ENCODE measurements at regions not wholly inside any gene's neighbourhood (a gene's known extent, or its start where the extent isn't known, plus 50 kb on each side); places are given as distances from the start of the nearest gene placed in this dataset.

DNA sequence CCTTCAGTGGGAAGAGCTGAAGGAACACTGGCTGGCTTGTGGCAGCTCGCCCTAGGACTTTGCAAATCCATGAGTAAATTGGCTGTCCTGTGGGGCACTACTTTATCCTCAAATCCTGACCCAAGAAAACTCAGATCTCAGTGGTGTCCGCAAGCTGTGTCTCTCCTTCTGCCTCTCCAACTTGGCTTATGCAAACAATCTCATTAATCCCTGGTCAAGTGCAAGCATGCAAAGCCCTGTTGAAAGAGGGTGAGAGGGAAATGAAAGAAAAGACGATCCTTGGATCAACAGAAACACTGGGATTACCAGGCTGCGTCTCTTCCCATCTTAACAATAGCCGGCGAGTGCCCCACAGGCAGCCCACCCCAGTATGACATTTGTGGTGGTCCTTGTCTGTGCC is 901.6 kb downstream of the BCL11B start:
- TF ChIP-seq, protein P1, sequence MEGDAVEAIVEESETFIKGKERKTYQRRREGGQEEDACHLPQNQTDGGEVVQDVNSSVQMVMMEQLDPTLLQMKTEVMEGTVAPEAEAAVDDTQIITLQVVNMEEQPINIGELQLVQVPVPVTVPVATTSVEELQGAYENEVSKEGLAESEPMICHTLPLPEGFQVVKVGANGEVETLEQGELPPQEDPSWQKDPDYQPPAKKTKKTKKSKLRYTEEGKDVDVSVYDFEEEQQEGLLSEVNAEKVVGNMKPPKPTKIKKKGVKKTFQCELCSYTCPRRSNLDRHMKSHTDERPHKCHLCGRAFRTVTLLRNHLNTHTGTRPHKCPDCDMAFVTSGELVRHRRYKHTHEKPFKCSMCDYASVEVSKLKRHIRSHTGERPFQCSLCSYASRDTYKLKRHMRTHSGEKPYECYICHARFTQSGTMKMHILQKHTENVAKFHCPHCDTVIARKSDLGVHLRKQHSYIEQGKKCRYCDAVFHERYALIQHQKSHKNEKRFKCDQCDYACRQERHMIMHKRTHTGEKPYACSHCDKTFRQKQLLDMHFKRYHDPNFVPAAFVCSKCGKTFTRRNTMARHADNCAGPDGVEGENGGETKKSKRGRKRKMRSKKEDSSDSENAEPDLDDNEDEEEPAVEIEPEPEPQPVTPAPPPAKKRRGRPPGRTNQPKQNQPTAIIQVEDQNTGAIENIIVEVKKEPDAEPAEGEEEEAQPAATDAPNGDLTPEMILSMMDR (IDR thresholded peaks at IDR 0.05; ENCODE audit: low read depth, low read length, missing control alignments) = no peak
- no peak for DNase-seq (ENCODE audit: low read depth)
- H3K4me3 ChIP-seq (ENCODE audit: low read depth, low read length) = no peak overlapping the region
- in situ Hi-C loops (cut with HindIII; ENCODE audit: low sequenced_read_pairs) = no loop called here

GRCh38 chr14:98371141-98371540 is 900.9 kb downstream of the BCL11B start:
- H3K4me3 ChIP-seq (ENCODE audit: low read depth, low read length) = no peak overlapping the region
- in situ Hi-C loops (cut with HindIII; ENCODE audit: low sequenced_read_pairs) = no loop called here
- DNase-seq (ENCODE audit: low read depth) = no peak
- TF ChIP-seq, protein P1 (IDR thresholded peaks at IDR 0.05; ENCODE audit: low read depth, low read length, missing control alignments) = no peak

DNA sequence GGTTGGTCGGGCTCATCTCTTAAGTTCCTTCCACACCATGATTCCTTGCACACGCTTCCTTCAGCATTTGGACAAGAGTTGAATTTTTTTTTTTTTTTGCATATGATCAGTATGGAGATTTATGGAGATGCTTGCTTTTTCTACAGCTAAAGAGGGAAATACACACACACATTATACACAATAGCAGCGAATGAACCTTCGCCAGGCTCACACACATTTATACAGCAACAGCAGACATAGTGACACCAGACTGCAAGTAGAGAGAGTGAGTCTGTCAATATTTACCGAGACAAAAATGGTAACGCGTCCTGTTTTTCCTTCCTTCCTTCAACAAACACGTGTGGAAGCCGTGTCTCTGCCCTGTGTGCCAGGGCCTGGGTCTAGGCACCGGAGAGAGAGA is 897.9 kb downstream of the BCL11B start:
- in situ Hi-C loops (cut with HindIII; ENCODE audit: low sequenced_read_pairs) = no loop called here
- no peak overlapping the region for H3K4me3 ChIP-seq (ENCODE audit: low read depth, low read length)
- TF ChIP-seq, protein P1 (IDR thresholded peaks at IDR 0.05; ENCODE audit: low read depth, low read length, missing control alignments) = no peak
- DNase-seq (ENCODE audit: low read depth) = no peak

DNA sequence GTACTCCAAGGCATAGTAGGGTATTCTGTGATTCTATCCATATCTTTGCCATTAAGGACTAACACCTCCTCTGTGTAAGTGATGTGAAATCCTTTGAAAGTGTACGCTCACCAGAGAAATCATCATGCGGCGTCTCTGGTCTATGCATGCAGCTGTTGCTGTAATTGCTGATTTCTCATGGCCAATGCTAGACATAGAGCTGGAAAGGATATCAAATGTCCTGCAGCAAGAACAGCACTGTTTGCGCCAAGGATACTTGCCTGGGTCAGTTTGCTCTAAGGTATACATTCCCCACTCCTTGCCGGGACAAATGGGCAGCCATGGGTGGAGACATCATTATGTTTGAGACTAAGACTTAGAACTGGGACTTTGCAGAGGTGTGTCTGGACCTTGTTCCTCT is 896.4 kb downstream of the BCL11B start:
- TF ChIP-seq, protein P1 (IDR thresholded peaks at IDR 0.05; ENCODE audit: low read depth, low read length, missing control alignments) = no peak
- DNase-seq (ENCODE audit: low read depth) = no peak
- in situ Hi-C loops (cut with HindIII; ENCODE audit: low sequenced_read_pairs) = no loop called here
- H3K4me3 ChIP-seq (ENCODE audit: low read depth, low read length) = no peak overlapping the region

GRCh38 chr14:98379830-98380229 is 892.2 kb downstream of the BCL11B start:
- in situ Hi-C loops (cut with HindIII; ENCODE audit: low sequenced_read_pairs) = no loop called here
- no peak for DNase-seq (ENCODE audit: low read depth)
- H3K4me3 ChIP-seq (ENCODE audit: low read depth, low read length) = no peak overlapping the region
- TF ChIP-seq, protein P1 (IDR thresholded peaks at IDR 0.05; ENCODE audit: low read depth, low read length, missing control alignments) = no peak

GRCh38 chr14:98382662-98383061 is 889.3 kb downstream of the BCL11B start:
- no peak overlapping the region for H3K4me3 ChIP-seq (ENCODE audit: low read depth, low read length)
- in situ Hi-C loops (cut with HindIII; ENCODE audit: low sequenced_read_pairs) = no loop called here
- no peak for DNase-seq (ENCODE audit: low read depth)
- TF ChIP-seq, protein P1 (IDR thresholded peaks at IDR 0.05; ENCODE audit: low read depth, low read length, missing control alignments) = no peak

DNA sequence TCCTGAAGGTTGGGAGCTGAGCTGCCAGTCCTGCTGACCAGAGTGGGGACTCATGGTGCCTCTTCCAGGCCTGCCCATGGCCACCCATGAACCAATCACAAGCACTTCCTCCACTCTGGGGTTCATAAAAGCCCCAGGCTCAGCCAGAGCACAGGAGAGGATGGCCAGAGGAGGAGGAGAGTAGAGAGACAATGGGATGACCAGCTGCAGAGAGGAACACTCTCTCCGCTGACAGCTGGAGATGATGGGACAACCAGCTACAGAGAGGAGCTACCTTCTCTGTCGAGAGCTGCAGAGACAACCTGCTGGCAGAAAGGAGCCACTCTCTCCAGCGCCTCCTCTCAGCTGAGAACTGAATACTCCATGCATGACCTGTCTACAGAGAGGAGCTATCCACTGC is 886.1 kb downstream of the BCL11B start:
- in situ Hi-C loops (cut with HindIII; ENCODE audit: low sequenced_read_pairs) = no loop called here
- DNase-seq (ENCODE audit: low read depth) = no peak
- TF ChIP-seq, protein P1 (IDR thresholded peaks at IDR 0.05; ENCODE audit: low read depth, low read length, missing control alignments) = no peak

More for the DNA sequence above, 886.1 kb downstream of the BCL11B start:
- no peak overlapping the region for H3K4me3 ChIP-seq (ENCODE audit: low read depth, low read length)
